HG03520 (cell line): ENCODE measurements at regions not wholly inside any gene's neighbourhood (a gene's known extent, or its start where the extent isn't known, plus 50 kb on each side); places are given as distances from the start of the nearest gene placed in this dataset.

Experiments
- ATAC-seq: cut with Tn5 transposase; IDR thresholded peaks from one replicate; pipeline ENCODE4 v1.9.1; 2021; ENCODE audit warnings: mild to moderate bottlenecking, moderate library complexity; ENCODE audit not compliant: unreplicated experiment

GRCh38 chr2:34098256-34098655 lies 499.2 kb upstream of the FAM98A start:
- no peak for ATAC-seq

DNA sequence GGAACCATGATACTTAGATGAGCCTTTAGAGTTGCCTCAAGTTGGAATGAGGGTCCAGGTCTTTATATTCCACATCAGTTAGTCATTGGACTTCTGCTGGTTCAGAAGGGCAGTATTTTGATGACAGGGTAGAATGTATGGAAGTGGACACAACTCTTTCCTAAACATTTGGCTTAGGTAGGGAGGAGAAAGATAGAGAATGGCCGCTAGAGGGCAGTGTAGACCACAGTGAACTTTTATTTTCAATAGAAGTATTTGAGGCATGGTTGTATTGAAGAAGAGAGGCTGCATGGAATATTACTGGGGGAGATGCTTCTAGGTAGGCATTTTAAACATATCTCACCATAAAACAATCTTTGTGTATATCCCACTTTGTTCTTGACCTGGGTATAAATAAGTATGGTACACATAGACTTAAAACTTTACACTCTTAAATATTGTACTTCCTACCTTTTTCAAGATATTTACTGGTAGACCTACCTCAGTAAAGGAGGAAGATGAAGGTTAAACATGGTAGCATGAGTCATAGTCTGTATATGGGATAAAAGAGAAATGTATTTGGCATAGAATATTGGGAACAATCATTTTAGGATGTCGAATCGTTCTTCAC lies 497.6 kb upstream of the FAM98A start:
- ATAC-seq = peak; percentile 75

GRCh38 chr2:34093790-34094189 lies 494.7 kb upstream of the FAM98A start:
- no peak for ATAC-seq

DNA sequence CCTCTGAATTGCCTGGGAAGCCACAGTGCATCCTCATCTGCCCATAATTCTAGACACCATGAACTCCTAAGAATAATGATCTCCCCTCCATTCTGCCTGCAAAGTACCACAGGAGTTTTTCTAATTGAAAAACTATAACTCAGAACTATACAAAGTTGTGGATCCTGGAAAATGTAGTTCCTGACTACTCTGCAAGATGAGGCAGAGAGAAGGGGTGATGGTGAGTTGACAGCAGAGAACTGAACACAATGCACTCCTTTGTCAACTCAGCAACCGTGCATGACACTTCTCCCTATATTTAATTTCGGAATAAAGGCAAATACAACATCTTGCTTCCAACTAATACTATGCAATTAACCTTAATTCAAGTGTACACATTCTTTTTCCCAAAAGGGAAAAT lies 471.1 kb upstream of the FAM98A start:
- no peak for ATAC-seq

DNA sequence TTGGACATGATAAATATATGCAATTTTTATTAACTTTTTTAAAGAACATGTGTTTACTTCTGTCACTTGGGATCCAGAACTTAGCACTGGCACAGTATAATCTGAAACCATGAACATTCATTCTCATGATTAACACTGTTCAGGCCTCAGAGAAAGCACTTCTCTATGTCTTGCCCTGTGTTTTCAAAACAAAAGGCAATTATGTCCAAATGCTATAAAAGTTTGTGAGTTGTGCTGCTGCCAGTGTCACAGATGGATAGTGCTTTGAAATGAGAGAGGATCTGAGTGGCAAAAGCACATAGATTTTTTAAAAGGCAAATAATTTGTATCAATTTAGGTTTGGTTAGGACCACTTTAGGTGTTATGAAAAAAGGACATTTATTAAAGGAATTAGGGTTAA lies 470.5 kb upstream of the FAM98A start:
- no peak for ATAC-seq

DNA sequence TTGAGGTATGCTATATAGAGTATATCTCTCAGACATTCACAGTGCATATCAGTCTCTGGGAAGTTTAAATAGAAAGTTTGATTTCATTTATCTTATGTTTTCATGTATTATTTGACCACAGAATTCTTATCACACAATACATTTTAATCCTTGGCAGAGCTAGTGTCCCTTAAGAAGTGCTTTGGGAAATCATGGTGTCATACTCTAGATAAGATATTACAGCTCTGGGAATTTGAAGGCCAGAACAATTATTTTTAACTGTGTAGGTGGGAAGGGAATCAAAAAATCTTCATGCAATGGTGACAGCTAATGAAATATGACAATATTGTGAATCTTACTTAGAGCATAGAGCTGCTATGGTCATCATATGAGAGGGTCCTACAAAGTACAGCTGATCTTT lies 451.3 kb upstream of the FAM98A start:
- no peak for ATAC-seq

GRCh38 chr2:34045101-34045655 lies 446.1 kb upstream of the FAM98A start:
- ATAC-seq = no peak

GRCh38 chr2:34037886-34038285 lies 438.8 kb upstream of the FAM98A start:
- no peak for ATAC-seq

GRCh38 chr2:34037157-34037556 lies 438.1 kb upstream of the FAM98A start:
- ATAC-seq = no peak

DNA sequence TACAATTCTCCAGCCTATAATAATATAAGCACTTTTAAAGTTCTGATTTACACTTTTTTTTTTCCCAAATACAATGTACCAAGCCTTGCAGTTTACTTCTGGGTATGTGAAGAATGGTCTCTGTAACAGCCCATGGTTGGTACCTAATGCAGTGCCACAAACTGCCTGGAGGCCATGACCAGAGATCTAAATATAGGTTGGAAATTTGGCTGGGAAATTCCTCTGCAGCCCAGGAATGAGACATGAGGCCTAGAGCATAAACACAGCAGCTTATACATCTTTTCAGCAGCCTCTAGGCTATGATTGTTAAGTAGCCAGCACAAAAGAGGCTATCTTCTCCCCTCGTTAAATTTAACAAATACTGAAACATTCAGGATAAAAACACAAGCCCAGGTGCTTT lies 432.0 kb upstream of the FAM98A start:
- ATAC-seq = no peak

DNA sequence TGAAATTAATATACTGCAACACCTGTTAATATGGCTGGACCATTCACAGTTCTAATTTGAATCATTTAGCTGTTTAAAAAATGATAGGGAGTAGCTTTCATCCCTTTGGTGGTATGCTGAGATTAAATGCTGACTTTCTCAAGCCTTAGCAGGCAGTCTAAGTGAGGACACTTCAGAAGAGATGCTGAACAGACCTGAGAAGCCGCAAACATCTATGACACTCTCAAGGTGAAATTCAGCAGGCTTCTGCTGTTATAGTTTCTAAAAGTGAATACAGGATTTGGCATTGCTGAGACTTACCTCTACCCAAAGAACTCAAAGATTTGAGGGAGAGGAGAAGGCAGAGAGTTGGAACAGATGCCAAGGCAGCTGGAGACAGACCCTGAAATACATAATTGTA lies 431.2 kb upstream of the FAM98A start:
- ATAC-seq = no peak

DNA sequence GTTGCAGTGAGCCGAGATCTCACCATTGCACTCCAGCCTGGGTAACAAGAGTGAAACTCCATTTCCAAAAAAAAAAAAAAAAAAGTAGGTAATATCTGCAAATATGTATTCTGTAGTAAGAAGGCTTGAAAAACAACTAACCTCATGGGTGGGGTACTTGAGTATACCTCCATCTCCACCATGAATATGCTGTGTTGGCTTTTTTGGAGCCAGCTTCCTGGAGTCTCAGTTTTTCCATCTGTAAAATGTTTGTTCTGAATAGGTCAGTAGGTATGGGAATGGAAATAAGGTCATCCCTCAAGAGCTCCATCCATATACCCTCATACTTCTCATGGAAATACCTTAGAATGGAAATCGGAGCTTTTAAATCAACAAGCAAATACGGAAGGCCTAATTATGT lies 430.0 kb upstream of the FAM98A start:
- ATAC-seq = no peak

DNA sequence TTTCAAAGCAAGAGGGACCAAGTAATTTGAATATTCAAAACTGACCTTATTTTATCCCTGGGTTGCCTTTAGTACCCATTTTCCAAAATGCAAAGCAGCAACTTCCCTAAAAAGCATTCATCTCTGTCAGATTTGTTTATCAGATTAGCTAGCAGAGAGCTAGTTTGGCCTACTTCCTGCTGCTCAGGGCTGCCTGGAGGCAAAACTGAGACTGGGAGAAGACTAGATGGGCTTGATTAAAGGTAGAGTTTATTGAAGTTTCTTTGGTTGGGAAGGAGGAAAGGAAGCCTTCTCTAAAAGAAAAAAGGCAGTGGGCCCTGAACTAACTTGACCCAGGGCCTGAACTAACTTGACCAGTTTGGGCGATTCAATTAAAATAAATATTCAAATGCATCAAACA lies 426.1 kb upstream of the FAM98A start:
- ATAC-seq = no peak

DNA sequence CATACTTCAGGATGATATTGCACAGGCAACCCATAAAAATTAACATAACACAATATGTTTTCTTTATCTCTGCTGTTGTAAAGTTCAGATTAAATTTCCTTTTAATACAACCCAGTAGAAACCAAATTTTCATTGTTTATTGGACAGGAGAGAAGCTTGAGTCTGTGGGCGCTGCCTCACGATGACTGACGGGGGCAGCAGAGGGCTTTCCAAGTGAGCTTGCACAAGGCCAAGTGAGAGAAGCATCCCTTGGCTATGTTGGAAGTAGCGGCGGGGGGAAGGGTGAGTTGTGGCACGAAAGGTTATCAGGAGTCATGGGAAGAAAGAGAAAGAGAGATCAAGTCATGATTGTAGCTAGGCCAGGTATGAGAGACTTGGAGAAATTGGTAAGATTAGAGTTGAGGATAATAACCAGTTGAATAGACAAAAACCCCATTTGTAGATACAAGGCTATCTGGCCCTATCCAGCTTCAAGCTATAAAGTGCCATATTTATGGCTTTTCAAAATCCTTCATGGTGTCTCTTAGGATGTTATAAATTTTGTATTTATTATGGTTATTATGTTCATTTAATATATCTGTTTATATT lies 413.7 kb upstream of the FAM98A start:
- peak; percentile 78 for ATAC-seq

GRCh38 chr2:34011684-34012083 lies 412.6 kb upstream of the FAM98A start:
- no peak for ATAC-seq

DNA sequence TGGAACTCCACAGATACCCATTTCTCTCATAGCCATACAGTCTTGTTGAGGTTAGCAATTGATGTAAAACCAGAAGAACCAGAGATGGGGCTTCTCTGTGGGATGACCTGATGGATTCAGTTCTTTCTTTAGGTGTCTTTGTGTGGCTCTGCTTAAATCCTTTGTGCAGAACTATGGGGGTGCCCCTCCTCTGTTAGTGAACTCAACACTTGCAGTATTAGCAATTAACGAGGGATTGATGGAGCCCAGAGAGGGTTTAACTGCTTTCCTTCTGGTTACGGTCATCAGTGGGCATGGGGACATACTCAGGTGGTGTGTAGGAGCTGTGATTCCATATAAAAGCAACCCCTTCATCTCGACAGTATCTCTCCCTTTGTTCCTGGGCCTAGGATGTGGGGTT lies 406.8 kb upstream of the FAM98A start:
- no peak for ATAC-seq

GRCh38 chr2:34004936-34005335 lies 405.8 kb upstream of the FAM98A start:
- no peak for ATAC-seq

DNA sequence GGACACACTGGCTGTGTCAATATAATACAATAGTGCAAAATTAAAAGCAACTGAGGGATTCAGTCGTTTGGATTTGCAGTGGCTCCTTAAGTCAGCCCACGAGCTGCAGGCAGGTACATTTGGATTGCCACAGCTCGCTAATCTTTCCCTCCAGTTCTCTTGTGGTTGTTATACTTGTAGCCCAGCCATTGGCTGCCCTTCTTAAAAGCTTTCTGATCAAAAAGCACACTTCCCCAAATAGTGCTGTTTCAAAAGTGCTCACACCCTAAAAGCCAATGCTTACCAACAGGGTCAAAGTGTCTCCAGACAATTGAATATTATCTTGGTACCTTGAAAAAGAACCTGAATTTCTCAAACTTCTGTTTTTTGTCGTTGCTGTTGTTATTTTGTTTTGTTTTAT lies 404.7 kb upstream of the FAM98A start:
- ATAC-seq = peak; percentile 50

- no peak for ATAC-seq
Measured at GRCh38 chr2:34001557-34001956, 402.5 kb upstream of the FAM98A start.

DNA sequence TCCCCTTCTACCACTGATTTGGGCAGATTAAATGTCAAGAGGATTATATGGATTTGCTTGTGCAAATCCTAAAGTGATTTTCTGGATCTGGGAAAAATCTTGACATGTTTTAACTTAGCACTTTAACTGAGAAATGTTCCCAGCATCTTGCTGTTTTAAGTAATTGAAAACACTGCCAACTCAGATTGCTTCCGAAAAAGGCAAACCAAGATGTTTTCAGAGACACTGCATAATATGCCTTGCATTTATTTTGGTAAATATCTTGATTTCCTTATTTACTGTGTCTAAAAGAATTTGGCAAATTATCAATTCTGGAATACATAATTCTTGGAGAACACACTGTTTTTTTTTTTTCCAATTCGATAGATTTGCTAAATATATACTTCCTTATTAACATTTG lies 385.0 kb upstream of the FAM98A start:
- ATAC-seq = no peak

- ATAC-seq = no peak
Measured at GRCh38 chr2:33978471-33978870, 379.4 kb upstream of the FAM98A start.

DNA sequence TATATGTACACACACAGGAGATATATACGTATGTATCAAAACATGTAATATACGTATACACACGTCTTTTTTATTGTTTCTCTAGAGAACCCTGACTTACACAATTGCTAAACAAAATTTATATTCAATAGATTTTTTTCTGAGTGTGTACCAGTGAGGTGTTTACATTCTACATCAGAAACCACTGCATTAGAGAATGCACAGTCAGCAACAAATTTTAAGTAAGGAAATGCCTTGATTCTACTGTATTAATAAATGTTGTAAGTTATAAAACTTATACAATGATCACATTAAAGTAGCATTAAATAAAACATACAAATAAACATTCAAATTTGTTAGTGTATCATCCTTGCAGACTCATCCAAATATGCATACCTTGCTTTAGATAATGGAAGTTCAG lies 376.4 kb upstream of the FAM98A start:
- no peak for ATAC-seq

GRCh38 chr2:33967103-33967502 lies 368.0 kb upstream of the FAM98A start:
- ATAC-seq = no peak
